NOMO-1 treated with DMSO at 0.1 percent for 48 hours (cell line): ENCODE measurements at regions not wholly inside any gene's neighbourhood (a gene's known extent, or its start where the extent isn't known, plus 50 kb on each side); places are given as distances from the start of the nearest gene placed in this dataset.
"Not testable (repeated sequence)": the region's sequence is repeated elsewhere in the genome, so short reads cannot be mapped to it uniquely, and the experiment has no call there.

Source experiments
- DNase-seq: peaks from one replicate; lab custom pipeline; 2025; ENCODE audit not compliant: unreplicated experiment; lab: John Stamatoyannopoulos, UW

DNA sequence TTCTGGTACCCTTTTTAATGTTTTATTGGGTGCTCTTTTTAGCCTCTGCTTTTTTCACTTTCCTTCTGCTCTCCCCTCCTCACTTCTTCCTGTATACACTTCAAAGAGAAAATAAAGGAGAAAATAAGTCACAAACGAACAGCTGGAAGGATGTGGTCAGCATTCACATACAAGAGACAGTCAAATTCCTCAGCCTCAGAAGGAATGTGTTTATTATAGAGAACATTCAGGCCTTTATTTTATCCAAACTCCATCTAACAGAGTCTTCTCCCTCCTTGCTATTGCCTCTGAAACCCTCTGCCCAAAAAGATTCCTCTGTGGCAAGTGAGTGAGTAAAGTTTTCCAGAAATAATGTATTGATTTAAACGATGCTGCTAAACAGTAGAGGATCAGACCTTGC lies 490.4 kb downstream of the FRK start:
- no peak for DNase-seq

DNA sequence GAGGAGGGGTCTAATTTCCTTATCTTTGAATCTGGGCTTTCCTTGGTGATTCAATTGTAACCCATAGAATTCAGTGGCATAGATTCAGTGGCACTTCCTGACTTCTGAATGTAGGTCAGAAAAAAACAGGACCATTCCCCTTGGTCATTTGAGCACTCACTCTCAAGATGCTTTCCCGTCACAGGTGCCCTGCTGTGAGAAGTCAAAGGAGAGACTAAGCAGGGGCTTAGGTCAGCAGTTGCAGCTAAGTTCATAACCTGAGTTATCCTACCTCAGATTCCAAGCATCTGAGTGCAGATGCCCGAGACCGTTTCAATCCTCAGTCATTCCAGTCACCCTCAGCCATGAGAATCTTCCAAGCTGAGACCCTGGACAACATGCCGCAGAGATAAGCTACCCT lies 506.6 kb downstream of the FRK start:
- no peak for DNase-seq

DNA sequence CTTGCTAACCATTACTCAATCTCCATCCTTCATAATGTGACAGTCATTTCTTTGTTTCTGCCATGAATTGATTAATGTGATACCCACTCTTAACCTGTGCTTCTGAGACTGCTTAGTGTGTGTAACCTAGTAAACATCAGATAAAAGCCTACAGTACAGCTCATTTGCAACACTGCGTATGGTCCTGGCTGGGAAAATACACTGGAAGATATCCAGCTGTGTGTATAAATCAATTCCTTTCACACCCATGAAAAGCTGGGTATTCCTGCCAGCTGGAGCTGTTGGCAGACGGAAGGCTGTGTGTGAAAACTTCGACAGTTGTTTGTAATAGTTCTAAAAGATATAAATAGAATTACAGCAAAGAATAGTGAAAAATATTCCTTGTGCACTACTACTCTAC lies 509.2 kb downstream of the FRK start:
- no peak for DNase-seq

DNA sequence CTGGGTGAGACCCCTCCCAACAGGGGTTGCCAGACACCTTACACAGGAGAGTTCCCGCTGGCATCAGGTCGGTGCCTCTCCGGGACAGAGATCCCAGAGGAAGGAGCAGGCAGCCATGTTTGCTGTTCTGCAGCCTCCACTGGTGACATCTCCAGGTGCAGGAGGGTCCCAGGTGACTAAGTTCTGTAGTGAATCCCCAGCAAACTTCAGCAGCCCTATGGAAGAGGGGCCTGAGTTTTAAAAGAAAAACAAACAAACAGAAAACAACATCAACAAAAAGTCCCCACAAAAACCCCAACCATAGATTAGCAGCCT lies 515.1 kb downstream of the FRK start:
- no peak for DNase-seq

DNA sequence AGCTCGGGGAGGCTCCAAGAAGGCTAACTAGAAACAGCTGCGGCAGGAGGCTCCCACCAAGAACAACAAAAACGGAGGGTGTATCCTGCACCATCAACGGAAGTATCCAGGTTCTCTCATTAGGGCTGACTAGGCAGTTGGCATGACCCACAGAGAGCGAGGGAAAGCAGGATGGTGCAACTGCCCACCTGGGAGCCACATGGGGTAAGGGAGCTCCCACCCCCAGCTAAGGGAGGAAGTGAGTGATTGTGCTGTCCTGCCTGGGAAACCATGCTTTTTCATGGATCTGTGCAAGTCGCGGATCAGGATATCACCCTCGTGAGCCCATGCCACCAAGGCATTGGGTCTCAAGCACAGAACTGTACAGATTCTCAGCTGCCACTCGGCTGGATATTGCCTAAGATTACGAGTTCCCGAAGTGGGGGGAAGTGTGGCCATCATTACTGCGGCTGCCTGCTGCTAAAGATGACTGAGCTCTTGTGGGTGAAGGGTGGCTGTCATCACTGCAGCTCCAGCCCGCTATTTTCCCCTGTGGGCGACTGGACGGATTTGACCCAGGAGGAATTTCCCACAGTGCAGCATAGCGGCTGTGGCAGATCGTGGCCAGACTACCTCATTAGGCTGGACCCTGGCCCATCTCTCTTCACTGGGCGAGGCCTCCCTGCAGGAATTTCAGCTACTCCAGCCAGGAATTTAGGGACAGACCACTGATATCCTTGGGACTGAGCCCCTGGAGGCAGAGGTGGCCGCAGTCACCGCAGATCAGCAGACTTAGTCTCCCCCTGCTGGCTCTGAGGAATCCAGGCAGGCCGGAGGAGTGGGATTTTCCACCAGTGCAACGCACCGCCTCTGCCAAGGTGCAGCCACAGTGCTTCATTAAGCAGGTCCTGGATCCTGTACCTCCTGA lies 515.7 kb downstream of the FRK start:
- DNase-seq = no peak

DNA sequence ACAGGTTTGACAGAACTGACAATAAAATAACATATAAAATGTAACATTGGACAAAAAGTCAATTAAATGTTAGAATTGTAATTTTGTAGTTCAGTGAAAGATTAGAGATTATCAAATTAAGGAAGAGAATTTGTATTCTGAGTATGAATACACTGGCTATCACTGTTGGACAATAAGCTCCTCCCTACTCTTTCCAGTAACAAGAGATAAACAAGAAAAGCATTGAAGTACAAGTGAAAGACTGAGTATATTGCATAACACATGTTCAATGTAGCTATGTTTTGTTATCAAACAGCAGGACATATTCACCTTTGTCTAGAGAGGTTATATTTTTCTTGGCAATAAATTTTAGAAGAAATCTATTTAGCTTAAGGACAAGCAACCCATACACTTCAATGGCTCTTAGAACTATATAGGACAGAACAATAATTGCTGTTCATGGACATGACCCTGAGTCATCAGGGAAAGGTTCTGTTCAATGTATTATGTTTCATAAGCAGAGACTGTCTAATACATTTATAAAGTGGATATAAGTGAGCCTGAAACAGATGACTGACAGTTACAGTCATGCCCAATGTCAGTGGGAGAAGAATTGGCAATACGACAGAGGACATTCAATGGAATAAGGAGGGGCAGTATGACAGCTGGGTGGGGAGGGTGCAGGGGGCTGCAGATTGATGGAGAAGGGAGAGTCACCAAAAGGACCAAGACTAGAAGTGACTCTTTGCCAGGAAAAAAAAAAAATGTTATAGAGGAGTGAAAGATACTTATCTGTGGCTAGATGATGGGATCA lies 520.4 kb downstream of the FRK start:
- DNase-seq = no peak

DNA sequence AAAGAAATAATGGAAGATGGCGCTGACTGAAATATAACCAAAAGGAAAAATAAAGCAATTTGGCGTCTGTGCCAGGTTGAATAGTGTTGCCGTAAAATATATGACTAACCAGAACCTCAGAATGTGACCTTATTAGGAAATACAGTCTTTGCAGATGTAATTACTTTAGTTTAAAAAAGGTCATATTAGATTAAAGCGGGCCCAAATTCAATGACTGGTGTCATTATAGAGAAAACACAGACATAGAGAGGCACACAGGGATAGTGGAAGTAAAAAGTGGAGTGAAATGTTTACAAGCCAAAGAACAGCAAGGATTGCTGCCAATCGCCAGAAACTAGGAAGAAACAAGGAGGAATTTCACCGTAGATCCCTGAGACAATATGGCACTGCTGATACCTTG lies 521.2 kb downstream of the FRK start:
- DNase-seq = no peak

DNA sequence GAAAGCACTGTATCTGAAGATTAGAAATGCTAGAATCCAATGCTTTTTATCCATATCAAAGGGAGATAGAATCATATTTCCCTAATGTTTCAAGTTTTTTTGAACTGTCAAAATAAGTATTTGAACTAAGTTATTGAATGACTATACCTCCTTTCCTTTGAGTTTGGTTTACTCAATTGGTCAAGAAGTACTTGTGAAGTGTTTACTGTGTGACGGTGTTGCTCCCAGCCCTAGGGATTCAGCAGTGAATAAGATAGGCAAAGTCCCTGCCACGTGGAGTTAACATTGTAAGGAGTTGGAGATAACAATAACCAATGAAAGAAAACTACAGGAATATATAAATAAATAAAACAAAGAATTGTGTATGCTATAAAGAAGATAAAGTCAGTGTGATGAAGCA lies 535.9 kb downstream of the FRK start:
- no peak for DNase-seq

DNA sequence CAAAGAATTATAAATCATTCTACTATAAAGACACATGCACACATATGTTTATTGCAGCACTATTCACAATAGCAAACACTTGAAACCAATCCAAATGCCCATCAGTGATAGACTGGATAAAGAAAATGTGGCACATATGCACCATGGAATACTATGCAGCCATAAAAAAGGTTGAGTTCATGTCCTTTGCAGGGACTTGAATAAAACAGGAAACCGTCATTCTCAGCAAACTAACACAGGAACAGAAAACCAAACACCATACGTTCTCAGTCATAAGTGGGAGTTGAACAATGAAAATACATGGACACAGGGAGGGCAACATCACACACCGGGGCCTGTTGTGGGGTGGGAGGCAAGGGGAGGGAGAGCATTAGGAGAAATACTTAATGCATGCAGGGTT lies 538.9 kb downstream of the FRK start:
- not testable (repeated sequence) for DNase-seq

DNA sequence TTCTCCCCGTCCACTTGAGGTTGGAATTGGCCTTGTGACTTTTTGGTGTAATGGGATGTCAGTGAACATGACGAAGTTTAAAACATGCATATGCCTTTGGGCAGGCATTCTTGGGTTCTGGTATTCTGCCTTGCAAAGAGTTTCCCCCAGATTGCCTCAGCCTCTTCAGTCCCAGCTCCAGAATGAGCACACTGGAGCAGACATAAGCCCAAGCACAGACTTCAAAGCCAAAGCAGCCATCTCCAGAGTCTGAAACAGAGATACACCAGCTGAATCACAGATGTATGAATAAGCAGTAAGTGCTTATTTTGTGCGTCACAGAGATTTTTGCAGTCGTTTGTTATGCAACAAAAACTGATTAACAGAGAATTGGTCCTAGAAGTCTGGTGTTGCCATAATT lies 546.0 kb downstream of the FRK start:
- no peak for DNase-seq

DNA sequence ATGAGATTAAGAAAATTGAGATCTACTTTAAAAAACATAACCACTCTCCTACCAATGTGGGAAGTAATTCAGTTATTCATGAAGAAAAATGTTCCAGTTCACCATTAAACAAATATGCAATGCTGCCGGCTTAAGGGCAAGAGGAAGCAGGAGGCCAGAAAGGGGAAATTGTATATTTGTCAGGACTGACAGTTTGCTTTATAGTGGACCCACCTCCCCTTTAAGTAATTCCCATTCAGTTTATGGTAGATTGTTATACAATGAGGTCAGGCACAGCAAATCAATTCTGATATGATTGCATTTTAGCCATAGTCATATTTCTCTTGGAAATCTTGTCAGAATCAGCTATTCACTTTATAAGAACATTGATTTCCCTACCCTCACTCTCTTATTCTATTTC lies 547.8 kb downstream of the FRK start:
- DNase-seq = no peak

DNA sequence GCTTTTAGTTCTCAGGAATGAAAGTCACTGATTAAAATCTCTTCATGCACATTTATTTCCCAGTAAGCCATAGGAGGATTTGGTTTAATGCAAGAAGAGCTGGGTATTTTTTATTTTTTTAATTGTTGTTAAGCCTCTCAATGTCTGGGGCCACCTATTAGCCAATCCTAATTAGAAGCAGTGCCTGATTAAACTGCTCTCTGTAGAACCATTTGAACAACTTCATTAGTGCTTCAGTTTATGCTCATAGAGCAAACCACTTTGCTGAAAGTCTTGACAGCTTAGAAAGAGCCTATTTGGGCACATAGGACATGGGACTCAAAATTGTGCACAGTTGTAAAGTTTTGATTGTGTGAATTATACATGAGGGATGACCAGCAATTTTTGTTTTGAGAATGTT lies 548.9 kb downstream of the FRK start:
- DNase-seq = no peak

DNA sequence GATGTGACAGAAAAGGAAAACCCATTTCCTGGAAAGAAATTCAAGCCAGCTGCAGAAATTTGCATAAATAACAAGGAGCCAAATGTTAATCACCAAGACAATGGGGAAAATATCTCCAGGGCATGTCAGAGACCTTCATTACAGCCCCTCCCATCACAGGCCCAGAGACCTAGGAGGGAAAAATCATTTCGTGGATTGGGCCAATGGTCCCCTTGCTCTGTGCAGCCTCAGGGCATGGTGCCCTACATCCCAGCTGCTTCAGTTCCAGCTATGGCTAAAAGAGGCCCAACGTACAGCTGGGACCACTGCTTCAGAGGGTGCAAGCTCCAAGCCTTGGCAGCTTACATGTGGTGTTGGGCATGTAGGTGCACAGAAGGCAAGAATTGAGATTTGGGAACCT lies 558.3 kb downstream of the FRK start:
- not testable (repeated sequence) for DNase-seq

DNA sequence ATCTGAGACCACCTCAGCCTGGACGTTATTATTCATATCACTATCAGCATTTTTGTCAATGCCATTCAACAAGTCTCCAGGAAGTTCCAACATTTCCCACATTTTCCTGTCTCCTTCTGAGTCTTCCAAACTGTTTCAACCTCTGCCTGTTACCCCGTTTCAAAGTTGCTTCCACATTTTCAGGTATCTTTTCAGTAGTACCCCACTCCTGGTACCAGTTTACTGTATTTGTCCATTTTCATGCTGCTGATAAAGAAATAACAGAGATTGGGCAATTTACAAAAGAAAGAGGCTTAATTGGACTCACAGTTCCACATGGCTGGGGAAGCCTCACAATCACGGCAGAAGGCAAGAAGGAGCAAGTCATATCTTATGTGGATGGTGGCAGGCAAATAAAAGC lies 565.5 kb downstream of the FRK start:
- DNase-seq = no peak

DNA sequence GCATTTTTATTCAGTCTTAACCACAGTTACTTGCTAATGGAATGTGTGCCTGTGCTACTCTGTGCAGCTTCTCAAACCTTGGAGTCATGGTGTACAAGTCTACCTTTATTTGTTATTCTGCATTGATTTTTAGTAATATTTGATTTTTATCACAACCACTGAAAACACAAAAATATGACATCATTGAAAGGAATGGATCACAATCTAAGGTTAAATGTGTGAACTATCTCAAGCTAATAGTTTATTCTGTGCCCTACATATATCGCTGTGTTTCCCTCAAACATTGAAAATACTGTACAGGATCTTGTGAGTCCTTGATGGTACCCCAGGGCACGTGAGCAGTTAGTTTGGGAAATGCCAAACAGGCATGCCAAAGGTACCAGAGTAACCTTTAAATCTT lies 573.4 kb downstream of the FRK start:
- DNase-seq = no peak

DNA sequence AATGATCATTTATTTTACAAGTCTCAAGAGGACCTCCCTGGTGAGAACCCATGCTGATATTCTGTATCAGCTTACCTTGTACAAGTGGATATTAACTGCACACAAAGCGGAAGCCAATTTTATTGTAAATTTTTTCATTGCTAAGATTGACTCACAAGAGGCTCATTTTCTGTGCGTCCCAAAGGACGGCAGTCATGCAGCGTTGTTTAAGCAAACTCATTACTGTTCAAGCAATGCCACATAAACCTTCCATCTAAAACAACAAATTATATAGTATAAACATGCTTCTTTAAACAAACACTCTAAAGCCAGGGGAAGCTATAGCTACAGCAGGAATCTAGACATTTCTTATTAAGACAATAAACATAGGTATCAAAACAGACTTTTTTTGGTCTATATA lies 575.3 kb downstream of the FRK start:
- no peak for DNase-seq

DNA sequence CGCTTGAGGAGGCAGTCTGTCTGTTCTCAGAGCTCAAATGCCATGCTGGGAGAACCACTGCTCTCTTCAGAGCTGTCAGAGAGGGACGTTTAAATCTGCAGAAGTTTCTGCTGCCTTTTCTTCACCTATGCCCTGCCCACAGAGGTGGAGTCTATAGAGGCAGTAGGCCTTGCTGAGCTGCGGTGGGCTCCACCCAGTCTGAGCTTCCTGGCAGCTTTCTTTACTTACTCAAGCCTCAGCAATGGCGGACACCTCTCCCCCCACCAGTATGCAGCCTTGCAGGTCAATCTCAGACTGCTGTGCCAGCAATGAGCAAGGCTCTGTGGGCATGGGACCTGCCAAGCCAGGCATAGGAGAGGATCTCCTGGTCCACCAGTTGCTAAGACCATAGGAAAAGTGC lies 580.1 kb downstream of the FRK start:
- DNase-seq = not testable (repeated sequence)

DNA sequence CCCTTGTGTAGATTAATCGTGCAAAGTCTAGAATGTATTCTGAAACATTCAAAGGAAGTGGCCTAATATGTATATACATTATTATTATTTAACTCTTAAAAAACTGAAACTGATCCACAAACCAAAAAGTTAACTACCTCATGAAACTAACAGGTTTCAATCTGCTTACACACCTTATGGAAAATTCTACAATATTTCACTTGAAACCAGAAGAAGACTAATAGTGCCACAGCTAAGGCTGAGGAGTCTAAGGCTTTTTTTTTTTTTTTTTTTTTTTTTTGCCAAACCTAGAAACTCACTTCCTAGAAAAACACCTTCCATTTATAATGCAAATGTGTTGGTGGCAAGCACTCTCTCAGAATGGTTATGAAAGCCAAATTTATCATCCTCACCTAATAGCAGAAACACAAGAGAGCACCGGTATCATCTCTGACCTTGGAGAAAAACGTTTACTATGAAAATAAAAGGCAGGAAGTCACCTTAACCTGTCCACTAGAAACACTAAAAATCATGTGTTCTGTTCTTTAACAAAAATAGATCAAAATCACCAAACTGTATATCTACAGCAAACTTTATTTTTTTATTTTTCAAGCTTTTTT lies 586.1 kb downstream of the FRK start:
- DNase-seq = no peak

DNA sequence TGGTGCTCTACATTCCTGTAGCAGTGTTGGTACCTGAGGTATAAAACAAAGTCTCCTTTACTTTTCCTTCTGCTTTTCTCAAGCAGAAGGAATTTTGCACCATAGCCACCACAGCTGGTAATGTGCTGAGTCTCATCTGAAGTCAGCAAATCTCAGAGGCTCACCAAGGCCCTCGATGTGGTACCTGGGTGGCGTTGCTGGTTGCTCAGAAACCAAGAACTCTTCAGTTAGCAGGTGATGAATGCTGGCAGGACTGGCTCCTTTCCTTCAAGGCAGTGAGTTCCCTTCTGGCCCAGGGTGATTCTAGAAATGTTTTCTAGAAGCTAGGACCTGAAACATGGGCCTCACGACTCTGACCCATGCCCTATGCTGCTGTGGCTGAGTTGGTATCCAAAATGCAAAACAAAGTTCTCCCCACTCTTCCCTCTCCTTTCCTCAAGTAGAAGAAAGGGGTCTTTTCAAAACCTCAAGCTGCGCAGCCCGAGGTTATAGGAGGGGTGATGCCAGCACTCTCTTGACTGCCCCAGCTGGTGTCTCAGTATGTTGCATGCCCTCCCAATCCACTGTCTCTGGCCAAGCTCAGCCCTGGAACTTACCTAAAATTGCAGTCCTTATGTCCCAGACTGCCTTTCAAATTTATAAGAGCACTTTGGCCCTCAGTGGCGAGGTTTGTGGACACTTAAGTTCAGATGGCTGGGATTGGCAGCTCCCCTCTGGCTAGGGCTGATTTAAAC lies 592.3 kb downstream of the FRK start:
- no peak for DNase-seq

DNA sequence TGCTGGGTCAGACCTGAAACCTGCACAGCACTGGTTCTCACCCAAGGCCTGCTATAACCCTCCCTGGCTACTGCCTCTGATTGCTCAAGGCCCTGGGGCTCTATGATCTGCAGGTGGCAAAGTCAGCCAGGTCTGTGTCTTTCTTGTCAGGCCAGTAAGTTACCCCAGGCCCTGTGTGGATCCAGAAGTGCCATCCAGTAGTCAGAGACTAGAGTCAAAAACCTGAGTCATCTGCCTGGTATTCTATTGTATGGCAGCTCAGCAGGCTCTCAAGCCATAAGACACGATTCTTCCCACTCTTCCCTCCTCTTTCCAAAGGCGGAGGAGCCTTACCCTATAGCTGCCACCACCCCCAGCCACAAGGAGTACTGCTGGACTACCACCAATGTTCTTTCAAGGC lies 593.0 kb downstream of the FRK start:
- DNase-seq = no peak

DNA sequence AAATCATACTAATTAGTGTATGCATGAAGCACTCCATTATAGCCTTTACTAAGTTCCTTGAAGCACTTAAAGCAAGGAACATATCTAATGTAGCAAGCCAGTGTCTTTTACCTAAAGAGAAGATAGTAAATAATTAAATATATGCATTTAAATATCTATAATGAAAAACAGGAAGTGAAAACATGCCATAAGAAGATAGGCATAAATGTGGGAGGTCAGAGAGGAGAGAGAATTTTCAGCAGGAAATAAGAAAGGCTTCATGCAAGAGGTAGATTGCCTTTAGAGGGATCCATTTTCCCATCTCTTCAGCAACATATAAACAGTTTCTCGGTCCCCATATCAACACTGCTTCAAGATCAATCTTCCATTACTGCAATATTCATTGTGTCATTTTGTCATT lies 599.8 kb downstream of the FRK start:
- no peak for DNase-seq

DNA sequence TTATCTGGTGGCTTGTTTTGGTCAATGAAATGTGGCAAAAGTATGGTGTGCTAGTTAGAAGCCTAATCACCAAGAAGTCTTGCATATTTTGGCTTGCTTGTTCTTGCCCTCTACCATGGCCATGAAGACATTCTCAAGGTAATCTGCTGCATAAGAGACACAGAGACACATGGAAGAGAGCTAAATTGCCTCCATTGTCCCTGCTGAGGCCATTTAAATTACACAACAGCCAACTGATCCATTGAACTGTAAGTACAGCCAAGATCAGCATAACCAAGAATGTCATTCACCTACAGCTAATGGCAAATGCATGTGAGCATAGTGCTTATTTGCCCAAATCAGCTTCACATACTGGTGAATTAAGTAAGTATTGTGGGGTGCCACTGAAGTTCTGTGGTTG lies 603.8 kb downstream of the FRK start:
- no peak for DNase-seq
